Stimulated activated CD8-positive, alpha-beta memory T cell treated with anti-CD3 and anti-CD28 coated beads, Interleukin-12 subunit alpha, Interleukin-12 subunit beta, amount 100 ng/mL, for 4 hours (primary cell): ENCODE measurements at regions not wholly inside any gene's neighbourhood (a gene's known extent, or its start where the extent isn't known, plus 50 kb on each side); places are given as distances from the start of the nearest gene placed in this dataset.

ENCODE experiments used
- DNase-seq: peaks from one replicate; pipeline ENCODE4 v3.0.0-alpha.2; 2020; ENCODE audit warnings: low read depth

GRCh38 chr15:69576948-69577351 lies 124.3 kb downstream of the RPLP1 start:
- DNase-seq = no peak

- no peak for DNase-seq
Observed at GRCh38 chr15:69577397-69577796, 124.8 kb downstream of the RPLP1 start.

- DNase-seq = no peak
Observed at GRCh38 chr15:69578252-69578651, 125.6 kb downstream of the RPLP1 start.

GRCh38 chr15:69578787-69579583 lies 126.4 kb downstream of the RPLP1 start:
- no peak for DNase-seq

- DNase-seq = no peak
Observed at GRCh38 chr15:69579950-69580618, 127.5 kb downstream of the RPLP1 start.

- no peak for DNase-seq
Observed at GRCh38 chr15:69583626-69584025, 131.0 kb downstream of the RPLP1 start.

GRCh38 chr15:69585937-69586336 lies 133.3 kb downstream of the RPLP1 start:
- DNase-seq = no peak

- no peak for DNase-seq
Observed at GRCh38 chr15:69586721-69587120, 134.1 kb downstream of the RPLP1 start.

- no peak for DNase-seq
Observed at GRCh38 chr15:69587723-69588426, 135.3 kb downstream of the RPLP1 start.

GRCh38 chr15:69590201-69590710 lies 137.6 kb downstream of the RPLP1 start:
- DNase-seq = no peak

- no peak for DNase-seq
Observed at GRCh38 chr15:69590932-69591524, 138.4 kb downstream of the RPLP1 start.

- no peak for DNase-seq
Observed at GRCh38 chr15:69591905-69592508, 139.4 kb downstream of the RPLP1 start.

GRCh38 chr15:69592954-69593353 lies 140.3 kb downstream of the RPLP1 start:
- DNase-seq = no peak

GRCh38 chr15:69593488-69593887 lies 140.9 kb downstream of the RPLP1 start:
- DNase-seq = no peak

- DNase-seq = no peak
Observed at GRCh38 chr15:69593981-69594966, 141.7 kb downstream of the RPLP1 start.

GRCh38 chr15:69595009-69595791 lies 142.6 kb downstream of the RPLP1 start:
- no peak for DNase-seq

GRCh38 chr15:69597061-69597592 lies 144.5 kb downstream of the RPLP1 start:
- no peak for DNase-seq

- no peak for DNase-seq
Observed at GRCh38 chr15:69599271-69599670, 146.7 kb downstream of the RPLP1 start.

- DNase-seq = no peak
Observed at GRCh38 chr15:69600556-69601085, 148.0 kb downstream of the RPLP1 start.
